ENCODE measurements at regions not wholly inside any gene's neighbourhood (a gene's known extent, or its start where the extent isn't known, plus 50 kb on each side); places are given as distances from the start of the nearest gene placed in this dataset.

- Mint-ChIP-seq H3K4me1 (ENCODE audit: low read depth) (peaks cover 11% of the 10 kb centered on the region), H3K27ac (ENCODE audit: unreplicated experiment) (no peak overlapping the region), H3K9me3 (ENCODE audit: low read depth) (peaks cover 14% of the 10 kb centered on the region), H3K36me3 (ENCODE audit: low read depth) (peaks cover 7% of the 10 kb centered on the region), H3K4me3 (ENCODE audit: unreplicated experiment) (no peak overlapping the region), H3K27me3 (ENCODE audit: low read depth) (no peaks in the 10 kb centered on the region)
- DNase-seq (ENCODE audit: low spot score): no peak
- TF ChIP-seq CTCF (IDR thresholded peaks at IDR 0.05): peak; percentile 32
Measured at GRCh38 chr21:16851054-16851453, 661.8 kb upstream of the CXADR start.

- no peak for DNase-seq (ENCODE audit: low spot score)
- Mint-ChIP-seq H3K27ac (ENCODE audit: unreplicated experiment) (no peak overlapping the region), H3K36me3 (ENCODE audit: low read depth) (peaks cover 8% of the 10 kb centered on the region), H3K4me1 (ENCODE audit: low read depth) (peaks cover 11% of the 10 kb centered on the region), H3K27me3 (ENCODE audit: low read depth) (no peaks in the 10 kb centered on the region), H3K9me3 (ENCODE audit: low read depth) (peaks cover 21% of the 10 kb centered on the region), H3K4me3 (ENCODE audit: unreplicated experiment) (no peak overlapping the region)
- TF ChIP-seq CTCF (IDR thresholded peaks at IDR 0.05): no peak
Measured at GRCh38 chr21:16855164-16855667, 657.6 kb upstream of the CXADR start.

- Mint-ChIP-seq H3K9me3 (ENCODE audit: low read depth) (peaks cover 4% of the 10 kb centered on the region), H3K4me3 (ENCODE audit: unreplicated experiment) (no peak overlapping the region), H3K27ac (ENCODE audit: unreplicated experiment) (no peak overlapping the region), H3K27me3 (ENCODE audit: low read depth) (no peaks in the 10 kb centered on the region), H3K4me1 (ENCODE audit: low read depth) (peaks cover 7% of the 10 kb centered on the region), H3K36me3 (ENCODE audit: low read depth) (no peaks in the 10 kb centered on the region)
- TF ChIP-seq CTCF (IDR thresholded peaks at IDR 0.05): no peak
- no peak for DNase-seq (ENCODE audit: low spot score)
Measured at GRCh38 chr21:16863362-16863905, 649.4 kb upstream of the CXADR start.

GRCh38 chr21:16863908-16864307, 648.9 kb upstream of the CXADR start:
- Mint-ChIP-seq H3K4me1 (ENCODE audit: low read depth) (peaks cover 7% of the 10 kb centered on the region), H3K27me3 (ENCODE audit: low read depth) (no peaks in the 10 kb centered on the region), H3K9me3 (ENCODE audit: low read depth) (peaks cover 4% of the 10 kb centered on the region), H3K4me3 (ENCODE audit: unreplicated experiment) (no peak overlapping the region), H3K36me3 (ENCODE audit: low read depth) (no peaks in the 10 kb centered on the region), H3K27ac (ENCODE audit: unreplicated experiment) (no peak overlapping the region)
- TF ChIP-seq CTCF (IDR thresholded peaks at IDR 0.05): no peak
- no peak for DNase-seq (ENCODE audit: low spot score)

- H3K27ac Mint-ChIP-seq (ENCODE audit: unreplicated experiment): no peak overlapping the region
- peaks cover 7% of the 10 kb centered on the region for H3K4me1 Mint-ChIP-seq (ENCODE audit: low read depth)
- no peaks in the 10 kb centered on the region for H3K36me3 Mint-ChIP-seq (ENCODE audit: low read depth)
- H3K4me3 Mint-ChIP-seq (ENCODE audit: unreplicated experiment): no peak overlapping the region
- TF ChIP-seq CTCF (IDR thresholded peaks at IDR 0.05): no peak
- DNase-seq (ENCODE audit: low spot score): no peak
- H3K9me3 Mint-ChIP-seq (ENCODE audit: low read depth): peaks cover 4% of the 10 kb centered on the region
- no peaks in the 10 kb centered on the region for H3K27me3 Mint-ChIP-seq (ENCODE audit: low read depth)
Measured at GRCh38 chr21:16865632-16866031, 647.2 kb upstream of the CXADR start.

All from chondrocyte (in vitro differentiated cells).